ENCODE measurements at regions not wholly inside any gene's neighbourhood (a gene's known extent, or its start where the extent isn't known, plus 50 kb on each side); places are given as distances from the start of the nearest gene placed in this dataset.

- DNase-seq, result no peak
Observed at GRCh38 chr1:57784356-57784755, 360.5 kb upstream of the DAB1 start.

- no peak for DNase-seq
Observed at GRCh38 chr1:57782357-57782756, 358.5 kb upstream of the DAB1 start.

GRCh38 chr1:57772580-57773195 lies 348.8 kb upstream of the DAB1 start:
- no peak for DNase-seq

GRCh38 chr1:57770772-57771171 lies 346.9 kb upstream of the DAB1 start:
- no peak for DNase-seq

- no peak for DNase-seq
Observed at GRCh38 chr1:57770236-57770635, 346.4 kb upstream of the DAB1 start.

- no peak for DNase-seq
Observed at GRCh38 chr1:57761628-57762027, 337.8 kb upstream of the DAB1 start.

- no peak for DNase-seq
Observed at GRCh38 chr1:57752843-57753242, 329.0 kb upstream of the DAB1 start.

GRCh38 chr1:57748719-57749118 lies 324.9 kb upstream of the DAB1 start:
- DNase-seq, result no peak

- no peak for DNase-seq
Observed at GRCh38 chr1:57747818-57748217, 324.0 kb upstream of the DAB1 start.

- no peak for DNase-seq
Observed at GRCh38 chr1:57741521-57741920, 317.7 kb upstream of the DAB1 start.

- DNase-seq, result no peak
Observed at GRCh38 chr1:57736940-57737339, 313.1 kb upstream of the DAB1 start.

GRCh38 chr1:57729181-57729580 lies 305.3 kb upstream of the DAB1 start:
- DNase-seq, result no peak

GRCh38 chr1:57727121-57727520 lies 303.3 kb upstream of the DAB1 start:
- peak; percentile 18 for DNase-seq

- DNase-seq, result no peak
Observed at GRCh38 chr1:57725318-57725717, 301.5 kb upstream of the DAB1 start.

GRCh38 chr1:57724535-57724934 lies 300.7 kb upstream of the DAB1 start:
- no peak for DNase-seq

- DNase-seq, result no peak
Observed at GRCh38 chr1:57722285-57722978, 298.6 kb upstream of the DAB1 start.

GRCh38 chr1:57721001-57721400 lies 297.1 kb upstream of the DAB1 start:
- DNase-seq, result no peak

- no peak for DNase-seq
Observed at GRCh38 chr1:57719274-57719673, 295.4 kb upstream of the DAB1 start.

- no peak for DNase-seq
Observed at GRCh38 chr1:57713501-57713900, 289.6 kb upstream of the DAB1 start.

- DNase-seq, result no peak
Observed at GRCh38 chr1:57712846-57713245, 289.0 kb upstream of the DAB1 start.

GRCh38 chr1:57711326-57711725 lies 287.5 kb upstream of the DAB1 start:
- peak; percentile 21 for DNase-seq

- no peak for DNase-seq
Observed at GRCh38 chr1:57707631-57708030, 283.8 kb upstream of the DAB1 start.

GRCh38 chr1:57704811-57705210 lies 281.0 kb upstream of the DAB1 start:
- no peak for DNase-seq

- DNase-seq, result no peak
Observed at GRCh38 chr1:57704231-57704630, 280.4 kb upstream of the DAB1 start.

- DNase-seq, result no peak
Observed at GRCh38 chr1:57696904-57697303, 273.0 kb upstream of the DAB1 start.
